HG03095 (cell line): ENCODE measurements at regions not wholly inside any gene's neighbourhood (a gene's known extent, or its start where the extent isn't known, plus 50 kb on each side); places are given as distances from the start of the nearest gene placed in this dataset.

Experiments
- ATAC-seq: cut with Tn5 transposase; IDR thresholded peaks from one replicate; pipeline ENCODE4 v1.9.1; 2021; ENCODE audit warnings: moderate library complexity; ENCODE audit not compliant: unreplicated experiment

- ATAC-seq = no peak
Measured at GRCh38 chr5:52392321-52392720, 395.4 kb upstream of the ITGA1 start.

GRCh38 chr5:52409835-52410234 is 377.9 kb upstream of the ITGA1 start:
- no peak for ATAC-seq

GRCh38 chr5:52419357-52419756 is 368.4 kb upstream of the ITGA1 start:
- ATAC-seq = no peak

GRCh38 chr5:52427615-52428014 is 360.1 kb upstream of the ITGA1 start:
- no peak for ATAC-seq

- ATAC-seq = no peak
Measured at GRCh38 chr5:52428977-52429489, 358.7 kb upstream of the ITGA1 start.

GRCh38 chr5:52441768-52442167 is 345.9 kb upstream of the ITGA1 start:
- no peak for ATAC-seq

GRCh38 chr5:52443187-52443586 is 344.5 kb upstream of the ITGA1 start:
- no peak for ATAC-seq

GRCh38 chr5:52448111-52448510 is 339.6 kb upstream of the ITGA1 start:
- ATAC-seq = no peak

- ATAC-seq = no peak
Measured at GRCh38 chr5:52449516-52449915, 338.2 kb upstream of the ITGA1 start.

- no peak for ATAC-seq
Measured at GRCh38 chr5:52452098-52452497, 335.6 kb upstream of the ITGA1 start.

GRCh38 chr5:52453176-52453575 is 334.5 kb upstream of the ITGA1 start:
- ATAC-seq = no peak

- no peak for ATAC-seq
Measured at GRCh38 chr5:52455920-52456319, 331.8 kb upstream of the ITGA1 start.

- ATAC-seq = no peak
Measured at GRCh38 chr5:52457810-52458209, 329.9 kb upstream of the ITGA1 start.

GRCh38 chr5:52466113-52466512 is 321.6 kb upstream of the ITGA1 start:
- ATAC-seq = no peak

GRCh38 chr5:52466749-52467520 is 320.8 kb upstream of the ITGA1 start:
- ATAC-seq = no peak

- ATAC-seq = no peak
Measured at GRCh38 chr5:52468976-52469375, 318.7 kb upstream of the ITGA1 start.

- no peak for ATAC-seq
Measured at GRCh38 chr5:52469420-52469819, 318.3 kb upstream of the ITGA1 start.

GRCh38 chr5:52469835-52470234 is 317.9 kb upstream of the ITGA1 start:
- no peak for ATAC-seq

GRCh38 chr5:52476346-52476745 is 311.4 kb upstream of the ITGA1 start:
- no peak for ATAC-seq

- ATAC-seq = no peak
Measured at GRCh38 chr5:52481201-52481600, 306.5 kb upstream of the ITGA1 start.

GRCh38 chr5:52481851-52482250 is 305.9 kb upstream of the ITGA1 start:
- no peak for ATAC-seq

- ATAC-seq = no peak
Measured at GRCh38 chr5:52491071-52491787, 296.5 kb upstream of the ITGA1 start.
